Panc1 (cell line): ENCODE measurements at regions not wholly inside any gene's neighbourhood (a gene's known extent, or its start where the extent isn't known, plus 50 kb on each side); places are given as distances from the start of the nearest gene placed in this dataset.

ENCODE experiments used
- ATAC-seq: fragments of 200-7000 bp; cut with Tn5 transposase; 2 replicates; pipeline ENCODE4 v1.9.1; 2020; ENCODE audit warnings: mild to moderate bottlenecking, moderate library complexity
- BruUV-seq: library from RNA; stranded (reverse); fragments of 400-500 nt; replicated peaks from 2 replicates; lab custom pipeline; 2021; lab: Mats Ljungman, UMichigan
- CTCF ChIA-PET: fragments of 300-600 bp; sonication (Branson Sonifier 250); formaldehyde crosslinking; loops from one replicate; lab custom pipeline; 2022; ENCODE audit warnings: antibody characterized with exemption; lab: Charles Lee
- POLR2A ChIA-PET: fragments of 300-600 bp; sonication (Branson Sonifier 250); formaldehyde crosslinking; loops from one replicate; lab custom pipeline; 2022; ENCODE audit warnings: antibody characterized with exemption; lab: Charles Lee
- DNase-seq: peaks from one replicate; pipeline ENCODE4 v3.0.0-alpha.2; 2010; ENCODE audit warnings: low read depth, low spot score
- H3K27ac ChIP-seq: 2 replicates; pipeline ENCODE4 v1.5.1; 2011; ENCODE audit warnings: mild to moderate bottlenecking, low read length, inconsistent platforms
- H3K27me3 ChIP-seq: fragments of 200-500 bp; sonication (Bioruptor generic); 2 replicates; pipeline ENCODE4 v1.6.0; 2014; ENCODE audit warnings: low read length, inconsistent platforms; ENCODE audit not compliant: control insufficient read depth, insufficient read depth
- H3K36me3 ChIP-seq: fragments of 200-500 bp; sonication (Bioruptor generic); 2 replicates; pipeline ENCODE4 v1.5.1; 2014; ENCODE audit warnings: inconsistent platforms, mild to moderate bottlenecking, low read length, moderate library complexity; ENCODE audit not compliant: control insufficient read depth, insufficient read depth
- H3K4me1 ChIP-seq: 2 replicates; pipeline ENCODE4 v1.5.1; 2011; ENCODE audit warnings: inconsistent platforms, mild to moderate bottlenecking, low read length, moderate library complexity; ENCODE audit not compliant: control insufficient read depth, insufficient read depth
- H3K4me3 ChIP-seq, 2 experiments: 2 replicates each; pipeline ENCODE4 v1.5.1; 2011 to 2012; ENCODE audit warnings: low read depth in 2 of 2, low read length in 2 of 2, mild to moderate bottlenecking in 2 of 2, inconsistent platforms in 1 of 2, moderate library complexity in 1 of 2
- H3K9me3 ChIP-seq: fragments of 200-500 bp; sonication (Bioruptor generic); 2 replicates; pipeline ENCODE4 v1.5.1; 2014; ENCODE audit warnings: low read depth, mild to moderate bottlenecking, inconsistent platforms, low read length, moderate library complexity; ENCODE audit not compliant: control insufficient read depth, insufficient read depth
- CTCF ChIP-seq: fragments of 450-650 bp; IDR thresholded peaks from 2 replicates; pipeline ENCODE4 v1.5.1; 2017; ENCODE audit warnings: mild to moderate bottlenecking
- POLR2AphosphoS5 ChIP-seq: IDR thresholded peaks from 2 replicates; pipeline ENCODE4 v1.6.1; 2012; ENCODE audit warnings: mild to moderate bottlenecking, low read depth, low read length, moderate library complexity
- REST ChIP-seq, 2 experiments: IDR thresholded peaks; 2 replicates each; pipeline ENCODE4 v1.6.1; 2011 to 2012; ENCODE audit warnings: low read depth in 2 of 2, control low read depth in 1 of 2, low read length in 1 of 2, mild to moderate bottlenecking in 1 of 2, moderate library complexity in 1 of 2; ENCODE audit not compliant: insufficient read depth in 1 of 2
- SIN3A ChIP-seq: IDR thresholded peaks from 2 replicates; pipeline ENCODE4 v1.6.1; 2012; ENCODE audit warnings: low read depth, mild to moderate bottlenecking, low read length, moderate library complexity, borderline replicate concordance; ENCODE audit not compliant: insufficient read depth
- TCF7L2 ChIP-seq: IDR thresholded peaks from 2 replicates; pipeline ENCODE4 v1.6.1; 2011; ENCODE audit warnings: mild to moderate bottlenecking, low read depth, low read length, inconsistent platforms
- in situ Hi-C: cut with HindIII; loops from 2 replicates; pipeline ENCODE4 v1.10.0; 2016; ENCODE audit warnings: low sequenced_read_pairs, low pct_unique_long_range_greater_than_20kb
- intact Hi-C: fragments of 100-400 bp; cut with micrococcal nuclease; formaldehyde crosslinking; loops from one replicate; pipeline ENCODE4 v1.10.0; 2022; ENCODE audit not compliant: unreplicated experiment

- peaks cover 39% of the 10 kb centered on the region for H3K27me3 ChIP-seq
- no peaks in the 10 kb centered on the region; the same call in 1 of the 2 replicates for H3K4me1 ChIP-seq
- POLR2A ChIA-PET = no interaction called here
Observed at GRCh38 chr10:128542659-128543058, 416.4 kb upstream of the MKI67 start.

GRCh38 chr10:128543151-128543550, 416.9 kb upstream of the MKI67 start:
- no peak for DNase-seq
- Histone ChIP-seq H3K27ac (no peak overlapping the region), H3K4me1 (no peaks in the 10 kb centered on the region; the same call in 1 of the 2 replicates), H3K4me3 (no peak overlapping the region), H3K9me3 (no peaks in the 10 kb centered on the region), H3K27me3 (peaks cover 40% of the 10 kb centered on the region), H3K36me3 (no peaks in the 10 kb centered on the region)
- in situ Hi-C loops (no loop called here), intact Hi-C loops (no loop called here)
- ChIA-PET CTCF (no interaction called here), POLR2A (no interaction called here)
- TF ChIP-seq REST (IDR thresholded peaks at IDR 0.05; ENCODE audit: insufficient read depth in 1 of 2, low read depth in 2 of 2, low read length in 1 of 2) = no peak
- TF ChIP-seq TCF7L2 = no peak
- no peak for TF ChIP-seq POLR2AphosphoS5
- TF ChIP-seq SIN3A = no peak
- no peak for TF ChIP-seq CTCF
- BruUV-seq = no TSS peak
- no peak for ATAC-seq

More at GRCh38 chr10:128542659-128543058, 416.4 kb upstream of the MKI67 start:
- in situ Hi-C loops (no loop called here), intact Hi-C loops (no loop called here)
- TF ChIP-seq POLR2AphosphoS5 = no peak
- no peak for TF ChIP-seq SIN3A
- TF ChIP-seq REST (IDR thresholded peaks at IDR 0.05; ENCODE audit: insufficient read depth in 1 of 2, low read depth in 2 of 2, low read length in 1 of 2) = no peak
- TF ChIP-seq TCF7L2 = no peak
- TF ChIP-seq CTCF = no peak
- ATAC-seq (no peak), DNase-seq (no peak)
- BruUV-seq = no TSS peak
- Histone ChIP-seq H3K27ac (no peak overlapping the region), H3K9me3 (no peaks in the 10 kb centered on the region), H3K4me3 (no peak overlapping the region), H3K36me3 (no peaks in the 10 kb centered on the region)
- CTCF ChIA-PET = no interaction called here
